Activated T-cell treated with anti-CD3 and anti-CD28 coated beads, Interleukin-2, amount 50 U/mL, for 1 hour (primary cell): ENCODE measurements at regions not wholly inside any gene's neighbourhood (a gene's known extent, or its start where the extent isn't known, plus 50 kb on each side); places are given as distances from the start of the nearest gene placed in this dataset.

Experiments
- DNase-seq: peaks from one replicate; pipeline ENCODE4 v3.0.0-alpha.2; 2020

GRCh38 chr4:74618166-74618565, 173.2 kb downstream of the AREG start:
- DNase-seq = no peak

- DNase-seq = no peak
Observed at GRCh38 chr4:74618659-74619058, 173.7 kb downstream of the AREG start.

DNA sequence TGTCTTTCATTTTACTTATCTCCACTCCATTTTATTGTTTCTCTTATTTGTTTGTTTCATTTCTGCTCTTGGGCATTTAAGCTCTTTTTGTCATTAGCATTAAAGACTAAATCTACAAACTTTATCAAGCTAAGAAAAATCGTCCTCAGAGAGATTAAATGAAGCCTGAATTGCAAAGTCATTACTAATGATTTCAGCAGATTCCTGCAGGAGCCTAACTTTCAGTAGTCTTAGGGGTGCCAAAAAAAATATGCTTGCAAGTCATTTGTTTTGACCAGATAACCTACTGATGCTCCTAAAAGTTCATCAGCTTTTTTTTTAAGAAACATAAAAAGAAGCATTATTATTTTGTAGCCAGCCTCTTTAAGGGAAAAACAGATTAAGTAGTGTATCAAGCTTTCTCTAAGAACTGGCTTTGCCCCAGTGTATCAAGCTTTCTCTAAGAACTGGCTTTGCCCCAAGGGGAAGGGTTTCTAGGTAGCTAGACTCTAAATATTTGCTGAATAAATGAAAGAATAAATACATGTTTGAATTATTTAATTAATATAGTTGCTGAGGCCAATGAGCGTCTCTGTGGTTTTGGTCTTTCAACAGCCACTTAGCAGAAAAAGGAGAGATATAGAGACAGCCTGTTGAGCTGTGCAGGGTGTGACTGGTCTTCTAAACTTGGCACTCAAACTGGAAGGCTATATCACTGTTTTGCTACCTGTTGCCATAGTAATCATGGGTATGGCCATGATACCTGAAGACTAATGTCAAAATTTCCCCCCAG, 174.2 kb downstream of the BTC start:
- no peak for DNase-seq

GRCh38 chr4:74621616-74622015, 172.7 kb downstream of the BTC start:
- DNase-seq = no peak

- DNase-seq = no peak
Observed at GRCh38 chr4:74623041-74623440, 171.3 kb downstream of the BTC start.

DNA sequence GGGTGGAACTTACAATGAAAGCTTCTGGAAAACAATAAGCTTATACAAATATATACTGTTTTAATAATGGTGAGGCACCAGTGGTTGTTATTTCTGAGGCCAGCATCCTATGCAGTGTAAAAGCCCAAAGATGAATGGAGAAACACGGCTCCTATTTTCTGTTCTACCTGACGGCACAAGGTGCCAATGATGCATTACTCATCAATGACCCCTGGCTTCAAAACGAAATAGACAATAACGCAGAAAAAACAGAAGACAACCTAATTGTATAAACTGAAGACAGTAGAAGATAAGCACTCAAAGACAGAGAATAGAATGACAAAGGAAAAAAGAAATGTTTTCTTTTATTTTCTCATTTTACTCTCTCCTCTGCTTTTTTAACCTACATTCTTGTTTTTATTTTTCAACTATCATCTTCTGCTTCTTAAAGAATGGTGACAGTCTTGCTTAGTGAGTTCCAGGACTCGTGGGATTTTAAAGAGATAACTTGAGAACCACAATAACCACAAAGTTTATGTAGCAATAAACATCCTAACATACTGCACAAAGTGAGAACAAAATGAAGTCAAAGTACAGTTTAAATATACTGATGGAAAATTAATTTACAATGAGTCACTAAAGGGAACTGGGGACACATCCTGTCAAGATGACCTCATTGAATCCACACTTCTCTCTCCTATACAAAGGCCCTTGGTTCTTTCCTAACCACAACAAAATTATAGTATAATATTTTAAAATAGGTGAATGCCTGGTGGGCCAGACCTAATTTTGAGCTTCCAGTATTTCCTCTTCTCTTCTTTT, 169.8 kb downstream of the BTC start:
- DNase-seq = no peak

GRCh38 chr4:74625981-74626380, 168.3 kb downstream of the BTC start:
- DNase-seq = no peak

- no peak for DNase-seq
Observed at GRCh38 chr4:74627093-74627492, 167.2 kb downstream of the BTC start.

DNA sequence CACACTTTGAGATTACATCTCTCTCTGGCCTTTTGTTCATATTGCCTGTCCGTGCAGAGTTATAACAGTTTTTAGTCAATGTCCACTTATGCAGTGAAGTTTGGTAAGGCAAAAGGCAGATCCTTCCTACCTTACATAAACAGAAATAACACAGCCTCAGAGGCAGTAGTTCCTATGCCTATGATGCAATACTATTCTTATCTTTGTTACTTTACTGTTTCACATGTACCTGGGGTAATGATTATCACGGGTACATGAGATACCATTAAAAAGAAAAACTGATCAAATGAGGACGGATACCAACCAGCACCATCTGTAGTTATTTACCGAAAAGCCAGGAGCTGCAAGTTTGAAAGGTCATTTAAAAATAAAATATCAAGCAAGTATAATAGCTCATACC, 166.8 kb downstream of the BTC start:
- DNase-seq = no peak

DNA sequence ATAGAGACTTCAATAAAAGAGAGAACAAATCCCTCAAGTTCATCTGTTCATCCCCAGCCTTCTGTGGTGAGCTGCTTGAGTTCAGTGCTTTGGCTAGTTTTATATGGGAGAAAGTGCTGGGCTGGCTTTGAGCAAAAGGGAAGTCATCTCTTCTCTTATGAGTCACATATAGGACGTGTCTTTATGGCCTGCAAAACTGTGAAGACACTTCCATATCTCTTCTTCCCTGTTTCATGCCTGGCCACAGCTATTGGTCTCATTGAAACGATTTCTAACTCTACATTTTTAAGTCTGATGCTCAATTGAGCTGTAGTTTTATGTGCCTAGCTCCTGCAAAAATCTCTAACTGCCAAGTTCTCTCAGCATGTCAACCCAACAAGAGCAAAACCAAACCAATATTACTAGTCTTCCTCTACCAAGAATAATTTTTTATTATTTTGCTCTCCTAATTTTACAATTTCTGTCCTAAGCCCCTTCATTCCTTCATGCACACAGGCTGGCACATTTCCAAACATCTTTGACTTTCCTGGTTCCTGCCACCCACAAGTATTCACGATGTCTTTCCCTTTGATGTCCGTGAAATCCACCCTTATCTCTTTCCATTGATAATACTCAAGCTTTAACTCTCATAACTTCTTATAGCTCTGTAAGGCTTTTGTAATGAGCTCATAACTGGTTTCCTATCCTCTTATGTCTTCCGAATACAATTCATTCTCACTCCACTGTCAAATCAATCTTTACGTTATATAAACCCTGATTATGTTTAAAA, 165.3 kb downstream of the BTC start:
- DNase-seq = no peak

DNA sequence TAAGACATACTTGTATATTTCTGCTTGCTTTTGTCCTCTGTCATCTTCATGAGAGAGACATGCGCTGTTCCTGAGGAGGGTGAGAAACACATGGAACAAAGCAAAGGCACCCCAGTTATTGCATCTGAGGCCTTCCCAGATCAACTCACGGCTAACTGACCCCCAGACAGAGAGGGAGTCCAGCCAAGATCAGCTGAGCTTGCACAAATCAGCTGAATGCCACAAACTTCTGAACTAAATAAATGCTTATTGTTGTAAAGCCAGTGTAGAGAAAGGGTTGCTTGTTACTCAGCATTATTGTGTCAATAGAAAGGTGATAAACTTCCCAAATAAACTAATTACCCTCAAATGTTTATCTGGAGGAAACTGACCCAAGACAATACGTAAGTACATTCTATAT, 163.8 kb downstream of the BTC start:
- no peak for DNase-seq

DNA sequence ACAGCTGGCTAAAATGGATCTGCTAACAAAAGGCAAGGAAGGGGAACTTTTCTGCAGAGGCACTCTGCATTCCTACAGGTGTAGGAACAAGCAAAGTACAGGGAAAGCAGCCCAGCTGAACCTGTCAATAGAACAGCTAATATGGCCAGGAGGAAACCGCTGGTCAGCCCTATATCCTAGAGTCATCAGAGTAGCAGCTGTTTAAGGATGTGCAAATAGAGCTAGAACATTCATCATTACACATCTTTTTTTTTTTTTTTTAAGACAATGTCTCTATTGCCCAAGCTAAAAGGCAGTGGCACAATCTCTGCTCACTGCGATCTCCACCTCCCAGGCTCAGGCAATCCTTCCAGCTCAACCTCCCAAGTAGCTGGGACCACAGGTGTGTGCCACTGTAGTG, 163.0 kb downstream of the BTC start:
- no peak for DNase-seq

- DNase-seq = no peak
Observed at GRCh38 chr4:74631988-74632387, 162.3 kb downstream of the BTC start.

DNA sequence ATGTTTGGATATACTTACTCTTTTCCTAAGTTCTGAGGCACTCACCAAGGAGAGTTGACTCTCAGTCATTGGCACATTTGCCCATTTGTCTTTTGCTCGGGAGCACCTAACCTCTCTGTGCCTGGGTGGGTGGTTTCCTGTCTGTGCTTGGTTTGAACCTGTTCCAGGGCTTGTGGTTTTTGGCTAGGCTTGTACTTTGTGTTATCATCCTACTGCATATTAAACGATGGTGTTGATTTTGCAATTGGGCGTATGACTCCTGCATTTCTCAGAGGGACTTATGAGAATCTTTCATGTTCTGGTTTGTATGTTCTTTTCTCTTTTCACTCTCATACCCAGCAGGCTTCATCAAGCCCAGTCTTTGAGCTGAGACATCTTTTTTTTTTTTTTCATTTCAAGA, 161.7 kb downstream of the BTC start:
- DNase-seq = no peak

- no peak for DNase-seq
Observed at GRCh38 chr4:74635074-74635473, 159.2 kb downstream of the BTC start.

DNA sequence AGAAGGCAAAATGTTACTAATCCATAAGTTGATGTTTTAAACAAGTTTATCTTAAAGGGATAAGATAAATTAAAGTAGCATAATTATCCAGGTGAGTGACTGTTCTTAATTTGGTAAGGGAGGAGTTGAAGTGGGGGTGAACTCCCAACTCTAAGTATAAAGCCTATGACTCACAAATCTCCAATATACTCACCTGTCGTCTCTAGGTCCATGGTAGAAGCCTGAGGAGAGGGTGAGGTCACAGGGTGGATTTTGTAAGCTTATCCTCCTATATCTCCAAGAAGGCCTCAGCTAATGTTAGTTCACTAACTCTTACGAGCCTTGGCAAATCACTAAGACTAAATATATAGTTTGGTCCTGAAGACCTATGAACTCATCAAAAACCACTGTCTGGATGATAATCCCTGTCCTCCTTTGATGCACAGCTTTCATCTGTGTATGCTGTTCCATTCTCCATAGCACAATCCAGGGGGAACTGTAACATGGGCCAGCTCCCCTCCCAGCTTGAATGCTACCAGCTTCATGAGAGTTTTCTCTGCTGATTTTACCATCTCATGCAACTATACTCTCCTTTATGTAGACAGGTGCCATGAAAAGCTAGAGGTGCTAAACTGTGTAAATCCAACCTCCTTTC, 158.7 kb downstream of the BTC start:
- DNase-seq = no peak

DNA sequence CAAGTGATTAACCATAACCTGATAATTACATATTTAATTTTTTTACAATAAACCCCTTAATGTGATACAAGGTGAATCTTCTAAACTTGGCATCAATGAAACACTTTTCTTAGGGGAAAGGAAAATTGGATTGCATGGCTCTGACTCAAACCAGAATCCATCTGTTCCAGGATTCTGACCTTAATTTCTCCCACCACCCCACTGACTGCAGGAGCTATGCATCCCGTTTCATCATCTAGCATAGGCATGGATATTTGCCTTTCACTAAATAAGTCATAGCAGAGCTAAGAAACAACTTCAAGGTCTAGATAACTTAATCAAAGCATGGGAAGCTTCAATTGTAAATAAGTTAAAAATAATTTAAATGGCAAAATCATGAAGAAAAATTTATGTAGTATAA, 156.3 kb downstream of the BTC start:
- DNase-seq = no peak

- DNase-seq = no peak
Observed at GRCh38 chr4:74638689-74639088, 155.6 kb downstream of the BTC start.

DNA sequence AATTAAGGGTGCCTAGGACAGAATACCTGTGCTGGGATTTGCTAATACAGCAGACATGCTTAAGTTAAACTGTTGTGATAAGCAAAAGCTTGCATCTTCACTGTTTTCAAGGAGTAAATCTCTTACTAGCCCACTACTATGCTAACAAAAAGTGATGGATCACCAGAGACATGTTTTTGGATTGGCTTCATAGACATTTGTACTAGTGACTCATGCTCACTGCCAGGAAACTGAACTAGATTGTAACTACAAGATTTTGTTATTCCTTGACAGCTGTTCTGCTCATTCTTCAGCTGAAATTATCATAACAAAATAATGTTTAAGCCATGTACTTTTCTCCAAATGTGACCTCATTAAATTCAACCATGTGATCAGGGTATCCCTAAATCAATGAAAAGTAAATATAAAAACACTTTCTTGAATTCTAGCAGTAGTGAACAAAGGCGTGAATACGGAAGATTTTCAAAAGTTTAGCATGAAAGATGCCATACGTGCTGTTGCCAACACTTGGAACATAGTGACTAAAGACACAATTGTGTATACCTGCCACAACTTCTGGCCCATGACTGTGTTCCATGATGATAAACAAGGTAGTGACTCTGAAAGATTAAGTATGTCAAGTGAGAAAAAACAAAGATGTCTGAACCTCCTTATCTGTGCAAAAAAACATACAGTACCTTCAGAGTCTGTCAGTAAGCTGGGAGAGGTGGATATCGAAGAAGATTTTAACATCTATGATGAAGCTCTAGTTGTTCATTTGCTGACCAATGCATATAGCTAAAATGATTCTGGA, 154.0 kb downstream of the BTC start:
- no peak for DNase-seq

DNA sequence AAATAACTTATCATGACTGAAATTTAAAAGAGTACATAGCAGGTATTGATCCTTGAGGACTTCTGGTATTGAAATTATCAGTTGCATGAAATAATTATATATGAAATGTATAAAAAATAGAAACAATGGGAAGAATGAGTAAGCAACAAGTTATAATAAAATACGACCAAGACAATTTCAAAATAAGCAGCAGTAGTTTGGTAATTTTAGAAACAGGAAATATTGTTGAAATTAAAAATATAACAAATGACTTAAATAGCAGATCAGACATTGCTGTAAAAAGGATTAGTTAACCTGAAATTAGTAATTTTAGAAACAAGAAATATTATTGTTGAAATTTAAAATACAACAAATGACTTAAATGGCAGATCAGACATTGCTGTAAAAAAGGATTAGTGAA, 152.3 kb downstream of the BTC start:
- no peak for DNase-seq

DNA sequence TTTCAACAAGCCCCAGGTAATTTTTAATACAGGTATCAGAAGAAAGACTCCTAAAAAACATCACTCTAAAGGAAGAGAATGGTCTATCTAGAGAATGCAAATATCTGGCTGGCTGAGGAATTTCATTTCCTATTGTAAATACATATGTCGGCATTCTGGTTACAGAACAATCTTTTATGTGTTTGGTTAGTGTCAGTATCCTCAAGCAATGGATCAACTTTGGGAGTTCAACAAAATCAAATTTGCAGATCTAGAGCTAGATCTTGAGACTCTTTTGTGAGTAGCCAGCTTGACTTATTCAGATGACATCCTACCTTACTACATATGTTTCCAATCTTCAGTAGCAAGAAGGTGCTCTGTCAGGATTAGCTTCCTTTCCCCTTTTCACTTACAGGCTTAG, 145.1 kb downstream of the BTC start:
- no peak for DNase-seq

DNA sequence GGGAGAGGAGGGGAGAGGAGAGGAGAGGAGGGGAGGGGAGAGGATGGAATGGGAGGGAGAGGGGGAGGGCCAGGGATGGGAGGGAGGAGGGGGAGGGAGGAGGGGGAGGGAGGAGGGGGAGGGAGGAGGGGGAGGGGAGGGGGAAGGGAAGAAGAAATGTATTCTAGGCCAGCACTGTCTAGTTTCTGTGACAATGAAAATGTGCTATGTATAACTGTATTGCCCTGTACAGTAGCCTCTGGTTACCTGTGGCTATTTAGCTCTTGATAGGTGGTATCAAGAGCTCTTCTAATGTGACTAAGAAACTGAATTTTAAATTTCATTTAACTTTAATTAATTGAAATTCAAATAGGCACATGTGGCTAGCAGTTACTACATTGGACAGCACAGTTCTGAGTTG, 143.1 kb downstream of the BTC start:
- no peak for DNase-seq
